Lower leg skin (tissue), 3 donors: ENCODE measurements at regions not wholly inside any gene's neighbourhood (a gene's known extent, or its start where the extent isn't known, plus 50 kb on each side); places are given as distances from the start of the nearest gene placed in this dataset.

Source experiments
- CTCF ChIP-seq, 3 donors: fragments of 450-650 bp; IDR thresholded peaks; one replicate each; pipeline ENCODE4 v1.5.1; 2016; ENCODE audit warnings: antibody characterized with exemption in 3 of 3, mild to moderate bottlenecking in 3 of 3, moderate library complexity in 2 of 3
- POLR2A ChIP-seq, 2 donors: fragments of 450-650 bp; IDR thresholded peaks; one replicate each; pipeline ENCODE4 v1.6.1; 2016 to 2017; ENCODE audit warnings: antibody characterized with exemption in 2 of 2, mild to moderate bottlenecking in 1 of 2, moderate library complexity in 1 of 2

- TF ChIP-seq POLR2A (IDR thresholded peaks at IDR 0.05) (no peak), CTCF (IDR thresholded peaks at IDR 0.05) (no peak)
Observed at GRCh38 chr10:120014031-120014430, 121.5 kb downstream of the SEC23IP start.
